ENCODE measurements at regions not wholly inside any gene's neighbourhood (a gene's known extent, or its start where the extent isn't known, plus 50 kb on each side); places are given as distances from the start of the nearest gene placed in this dataset.

DNA sequence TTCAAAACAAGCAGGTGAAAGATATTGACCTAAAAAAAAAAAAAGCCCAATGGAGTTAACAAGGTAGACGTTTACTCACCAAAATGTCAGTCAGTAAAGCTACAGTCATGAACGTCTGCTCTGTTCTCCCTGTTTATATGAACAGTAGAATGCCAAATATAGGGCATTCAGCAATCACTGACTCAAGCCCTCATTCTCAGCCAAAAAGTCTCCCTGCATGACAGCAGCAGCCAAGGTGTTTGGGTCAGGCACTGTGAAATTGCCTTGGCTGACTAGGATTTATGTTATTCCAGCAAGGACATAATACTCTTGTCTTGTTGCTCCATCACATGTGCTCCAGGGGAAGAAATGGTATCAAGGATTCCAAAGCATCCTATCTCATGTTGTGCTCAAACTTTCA, 194.7 kb upstream of the RSPO3 start:
- Histone ChIP-seq H3K18ac (ENCODE audit: low read length) (no peak overlapping the region), H3K9me3 (ENCODE audit: insufficient read depth, low read depth, low read length) (no peaks in the 10 kb centered on the region), H3K9ac (ENCODE audit: low read length) (no peak overlapping the region), H3K27me3 (ENCODE audit: insufficient read depth, low read length) (no peaks in the 10 kb centered on the region), H3K27ac (ENCODE audit: low read depth, low read length) (no peak overlapping the region), H4K91ac (ENCODE audit: low read depth, low read length) (no peak overlapping the region), H3K4me1 (ENCODE audit: control insufficient read depth in 1 of 2, insufficient read depth in 2 of 2, low read length in 2 of 2) (peaks cover 0 to 4% of the 10 kb centered on the region in 2 experiments), H4K12ac (ENCODE audit: low read depth, low read length) (no peak overlapping the region), H4K8ac (ENCODE audit: low read depth, low read length) (no peak overlapping the region), H3K36me3 (ENCODE audit: control insufficient read depth in 1 of 2, insufficient read depth in 2 of 2, low read length in 2 of 2) (no peaks in the 10 kb centered on the region), H2AFZ (ENCODE audit: insufficient read depth, low read length, poor library complexity) (no peak overlapping the region), H3K4me2 (ENCODE audit: low read length) (no peak overlapping the region), H3K79me1 (ENCODE audit: low read length) (peaks cover 2% of the 10 kb centered on the region), H2AK5ac (ENCODE audit: low read length) (no peak overlapping the region), H2BK5ac (ENCODE audit: low read depth, low read length, poor library complexity) (no peak overlapping the region), H2BK12ac (ENCODE audit: low read length) (peak overlapping the region; percentile 36), H3K23ac (ENCODE audit: low read length) (no peak overlapping the region), H2BK120ac (ENCODE audit: insufficient read depth, low read length, poor library complexity) (no peak overlapping the region), H3K14ac (ENCODE audit: low read length) (no peak overlapping the region), H3K79me2 (ENCODE audit: control insufficient read depth, insufficient read depth, low read length, poor library complexity) (no peaks in the 10 kb centered on the region), H3K4ac (ENCODE audit: low read depth, low read length) (no peak overlapping the region), H3K4me3 (ENCODE audit: low read depth, low read length) (no peak overlapping the region)
- no CpG with 5 or more reads among the region's 2 CpGs for WGBS (ENCODE audit: extremely low coverage, insufficient coverage, insufficient read length)
- DNase-seq = peak; percentile 1 to 3

DNA sequence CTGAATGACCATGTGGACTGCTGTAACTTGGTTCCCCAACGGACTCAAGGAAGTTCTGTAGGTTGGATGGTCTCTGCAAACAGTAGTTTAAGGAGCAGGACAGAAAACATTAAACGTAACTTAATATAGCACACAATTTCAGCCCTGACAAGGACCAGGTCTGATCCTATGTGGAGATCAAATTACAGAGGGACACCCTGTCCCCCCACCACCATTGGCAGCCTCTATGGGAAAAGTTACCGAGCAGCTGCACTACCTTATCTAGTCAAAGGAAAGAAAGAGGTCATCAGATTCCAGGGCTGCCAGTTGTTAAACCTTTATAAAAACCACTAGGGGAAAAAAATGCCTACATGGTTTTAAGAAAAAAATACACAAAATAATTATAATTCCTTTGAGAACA, 191.5 kb upstream of the RSPO3 start:
- Histone ChIP-seq H3K4me2 (ENCODE audit: low read length) (no peak overlapping the region), H3K4me3 (ENCODE audit: low read depth, low read length) (no peak overlapping the region), H3K14ac (ENCODE audit: low read length) (no peak overlapping the region), H3K9ac (ENCODE audit: low read length) (no peak overlapping the region), H3K36me3 (ENCODE audit: control insufficient read depth in 1 of 2, insufficient read depth in 2 of 2, low read length in 2 of 2) (no peaks in the 10 kb centered on the region), H2AFZ (ENCODE audit: insufficient read depth, low read length, poor library complexity) (no peak overlapping the region), H4K91ac (ENCODE audit: low read depth, low read length) (no peak overlapping the region), H3K18ac (ENCODE audit: low read length) (no peak overlapping the region), H3K4ac (ENCODE audit: low read depth, low read length) (no peak overlapping the region), H3K27ac (ENCODE audit: low read depth, low read length) (no peak overlapping the region), H3K9me3 (ENCODE audit: insufficient read depth, low read depth, low read length) (no peaks in the 10 kb centered on the region), H2AK5ac (ENCODE audit: low read length) (no peak overlapping the region), H2BK12ac (ENCODE audit: low read length) (no peak overlapping the region), H3K4me1 (ENCODE audit: control insufficient read depth in 1 of 2, insufficient read depth in 2 of 2, low read length in 2 of 2) (peaks cover 0 to 4% of the 10 kb centered on the region in 2 experiments), H3K79me1 (ENCODE audit: low read length) (peaks cover 2% of the 10 kb centered on the region), H4K8ac (ENCODE audit: low read depth, low read length) (no peak overlapping the region), H3K27me3 (ENCODE audit: insufficient read depth, low read length) (no peaks in the 10 kb centered on the region), H4K12ac (ENCODE audit: low read depth, low read length) (no peak overlapping the region), H3K23ac (ENCODE audit: low read length) (no peak overlapping the region), H2BK120ac (ENCODE audit: insufficient read depth, low read length, poor library complexity) (no peak overlapping the region), H2BK5ac (ENCODE audit: low read depth, low read length, poor library complexity) (no peak overlapping the region), H3K79me2 (ENCODE audit: control insufficient read depth, insufficient read depth, low read length, poor library complexity) (no peaks in the 10 kb centered on the region)
- DNase-seq = no peak
- WGBS (ENCODE audit: extremely low coverage, insufficient coverage, insufficient read length) = no CpG with 5 or more reads among the region's 3 CpGs

DNA sequence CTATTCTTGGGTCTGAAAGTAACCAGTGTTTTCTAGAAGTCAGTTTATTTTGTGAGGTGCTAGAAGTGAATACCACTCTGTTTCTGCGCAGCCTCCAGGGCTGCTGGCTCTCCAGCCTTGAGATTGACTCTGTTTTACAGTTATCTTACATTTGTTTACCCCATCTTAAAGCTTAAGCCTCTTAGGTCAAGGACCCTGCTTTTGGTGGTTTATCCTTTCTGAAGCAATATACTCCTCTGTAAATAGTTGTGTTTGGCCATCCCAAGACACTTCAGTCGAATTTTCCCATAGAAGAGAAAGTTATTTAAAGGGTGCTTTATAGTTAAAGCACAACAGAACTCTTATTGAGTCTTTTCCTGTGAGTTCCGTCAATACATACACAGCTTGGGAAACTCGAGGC, 190.6 kb upstream of the RSPO3 start:
- H2BK5ac ChIP-seq (ENCODE audit: low read depth, low read length, poor library complexity) = no peak overlapping the region
- no peak overlapping the region for H3K18ac ChIP-seq (ENCODE audit: low read length)
- no peak overlapping the region for H4K91ac ChIP-seq (ENCODE audit: low read depth, low read length)
- peaks cover 0 to 4% of the 10 kb centered on the region in 2 experiments for H3K4me1 ChIP-seq (ENCODE audit: control insufficient read depth in 1 of 2, insufficient read depth in 2 of 2, low read length in 2 of 2)
- no peak overlapping the region for H3K23ac ChIP-seq (ENCODE audit: low read length)
- no peaks in the 10 kb centered on the region for H3K36me3 ChIP-seq (ENCODE audit: control insufficient read depth in 1 of 2, insufficient read depth in 2 of 2, low read length in 2 of 2)
- no peaks in the 10 kb centered on the region for H3K79me2 ChIP-seq (ENCODE audit: control insufficient read depth, insufficient read depth, low read length, poor library complexity)
- H3K4me2 ChIP-seq (ENCODE audit: low read length) = no peak overlapping the region
- no peak overlapping the region for H2AFZ ChIP-seq (ENCODE audit: insufficient read depth, low read length, poor library complexity)
- no peak overlapping the region for H4K12ac ChIP-seq (ENCODE audit: low read depth, low read length)
- H3K14ac ChIP-seq (ENCODE audit: low read length) = no peak overlapping the region
- no peak overlapping the region for H3K9ac ChIP-seq (ENCODE audit: low read length)
- no peak overlapping the region for H2AK5ac ChIP-seq (ENCODE audit: low read length)
- H3K4ac ChIP-seq (ENCODE audit: low read depth, low read length) = no peak overlapping the region
- no peaks in the 10 kb centered on the region for H3K9me3 ChIP-seq (ENCODE audit: insufficient read depth, low read depth, low read length)
- no peak overlapping the region for H4K8ac ChIP-seq (ENCODE audit: low read depth, low read length)
- WGBS (ENCODE audit: extremely low coverage, insufficient coverage, insufficient read length) = no CpG with 5 or more reads among the region's 4 CpGs
- no peaks in the 10 kb centered on the region for H3K27me3 ChIP-seq (ENCODE audit: insufficient read depth, low read length)
- H2BK120ac ChIP-seq (ENCODE audit: insufficient read depth, low read length, poor library complexity) = no peak overlapping the region
- no peak overlapping the region for H3K27ac ChIP-seq (ENCODE audit: low read depth, low read length)
- H3K79me1 ChIP-seq (ENCODE audit: low read length) = peaks cover under 1% of the 10 kb centered on the region
- DNase-seq = no peak
- H2BK12ac ChIP-seq (ENCODE audit: low read length) = no peak overlapping the region
- no peak overlapping the region for H3K4me3 ChIP-seq (ENCODE audit: low read depth, low read length)

DNA sequence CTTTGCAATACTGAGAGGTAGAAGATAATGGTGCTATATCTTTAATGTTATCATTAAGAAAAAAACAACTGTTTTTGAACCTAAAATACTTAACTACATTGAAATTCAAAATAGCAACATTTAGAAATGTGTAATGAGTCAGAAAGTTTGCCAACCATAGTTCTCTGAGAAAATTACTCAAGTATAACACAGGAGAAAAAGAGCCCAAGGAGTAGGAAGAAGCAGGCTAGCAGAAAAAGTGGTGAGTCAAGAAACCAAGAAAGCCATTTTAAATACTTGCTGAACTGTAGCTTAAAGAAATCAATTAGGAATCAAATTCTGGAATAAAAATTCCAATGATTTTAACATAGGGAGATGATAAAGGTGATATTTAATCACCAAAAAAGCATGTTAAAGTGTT, 181.0 kb upstream of the RSPO3 start:
- H3K79me2 ChIP-seq (ENCODE audit: control insufficient read depth, insufficient read depth, low read length, poor library complexity) = no peaks in the 10 kb centered on the region
- H3K9ac ChIP-seq (ENCODE audit: low read length) = no peak overlapping the region
- H2BK5ac ChIP-seq (ENCODE audit: low read depth, low read length, poor library complexity) = no peak overlapping the region
- DNase-seq = no peak
- no peak overlapping the region for H3K4me3 ChIP-seq (ENCODE audit: low read depth, low read length)
- no peak overlapping the region for H4K91ac ChIP-seq (ENCODE audit: low read depth, low read length)
- H2BK120ac ChIP-seq (ENCODE audit: insufficient read depth, low read length, poor library complexity) = no peak overlapping the region
- no peaks in the 10 kb centered on the region for H3K27me3 ChIP-seq (ENCODE audit: insufficient read depth, low read length)
- H3K9me3 ChIP-seq (ENCODE audit: insufficient read depth, low read depth, low read length) = no peaks in the 10 kb centered on the region
- no peaks in the 10 kb centered on the region for H3K79me1 ChIP-seq (ENCODE audit: low read length)
- H4K8ac ChIP-seq (ENCODE audit: low read depth, low read length) = no peak overlapping the region
- H3K27ac ChIP-seq (ENCODE audit: low read depth, low read length) = no peak overlapping the region
- no peak overlapping the region for H2BK12ac ChIP-seq (ENCODE audit: low read length)
- no peak overlapping the region for H2AFZ ChIP-seq (ENCODE audit: insufficient read depth, low read length, poor library complexity)
- no peak overlapping the region for H3K18ac ChIP-seq (ENCODE audit: low read length)
- no peak overlapping the region for H3K23ac ChIP-seq (ENCODE audit: low read length)
- no peaks in the 10 kb centered on the region for H3K4me1 ChIP-seq (ENCODE audit: control insufficient read depth in 1 of 2, insufficient read depth in 2 of 2, low read length in 2 of 2)
- H3K4ac ChIP-seq (ENCODE audit: low read depth, low read length) = no peak overlapping the region
- H3K36me3 ChIP-seq (ENCODE audit: control insufficient read depth in 1 of 2, insufficient read depth in 2 of 2, low read length in 2 of 2) = no peaks in the 10 kb centered on the region
- H4K12ac ChIP-seq (ENCODE audit: low read depth, low read length) = no peak overlapping the region
- no peak overlapping the region for H3K14ac ChIP-seq (ENCODE audit: low read length)
- no peak overlapping the region for H2AK5ac ChIP-seq (ENCODE audit: low read length)
- no peak overlapping the region for H3K4me2 ChIP-seq (ENCODE audit: low read length)

All from trophoblast cell (in vitro differentiated cells and primary cell).